HepG2 (cell line): ENCODE measurements at regions not wholly inside any gene's neighbourhood (a gene's known extent, or its start where the extent isn't known, plus 50 kb on each side); places are given as distances from the start of the nearest gene placed in this dataset.

Experiments
- ATAC-seq: fragments of 200-7000 bp; cut with Tn5 transposase; 3 replicates; pipeline ENCODE4 v1.9.1; 2020; ENCODE audit warnings: mild to moderate bottlenecking, moderate library complexity
- BruUV-seq: library from RNA; stranded (reverse); fragments of 400-500 nt; replicated peaks from 2 replicates; lab custom pipeline; 2021; lab: Mats Ljungman, UMichigan
- CTCF ChIA-PET: fragments of 300-600 bp; formaldehyde crosslinking; extraction: SDS; loops from one replicate; lab custom pipeline; 2021; ENCODE audit warnings: low total read pairs, inconsistent platforms, low intra/inter-chr PET ratio; lab: Yijun Ruan, JAX
- POLR2A ChIA-PET: fragments of 350-600 bp; sonication (Branson Sonifier 250); formaldehyde crosslinking; loops from one replicate; lab custom pipeline; 2020; ENCODE audit warnings: antibody characterized with exemption, inconsistent platforms; lab: Yijun Ruan, JAX
- DNase-seq: peaks from one replicate; pipeline ENCODE4 v3.0.0-alpha.2; 2015; ENCODE audit warnings: low spot score
- FAIRE-seq: peaks from 3 replicates; lab custom pipeline; 2011; peaks lifted over from hg19 to GRCh38; lab: Jason Lieb, UNC
- H2AFZ ChIP-seq: one replicate; pipeline ENCODE4 v1.6.1; 2011; ENCODE audit warnings: low read length, inconsistent platforms
- H3K27ac ChIP-seq: fragments of 300-600 bp; 3 replicates; pipeline ENCODE4 v1.8.0; 2011; ENCODE audit warnings: mixed run types, mild to moderate bottlenecking, mixed read lengths, low read length, inconsistent platforms; ENCODE audit not compliant: insufficient read depth; ENCODE audit errors: extremely low read length
- H3K27me3 ChIP-seq, 2 experiments: fragments of 200-600 bp in 1 of 2; 2 replicates in 1 of 2; 3 replicates in 1 of 2; pipeline versions ENCODE4 v1.6.0 to v1.8.0; 2011; ENCODE audit warnings: low read length in 2 of 2, mild to moderate bottlenecking in 2 of 2, moderate library complexity in 2 of 2, inconsistent platforms in 1 of 2; ENCODE audit not compliant: insufficient read depth in 2 of 2, control insufficient read depth in 1 of 2
- H3K36me3 ChIP-seq, 2 experiments: fragments of 200-600 bp in 1 of 2; replicated peaks in 1 of 2; 2 replicates in 1 of 2; 3 replicates in 1 of 2; pipeline versions ENCODE4 v1.5.1 to v1.8.0; 2011; ENCODE audit warnings: low read length in 2 of 2, inconsistent platforms in 1 of 2; ENCODE audit not compliant: insufficient read depth in 2 of 2, control insufficient read depth in 1 of 2
- H3K4me1 ChIP-seq: 2 replicates; pipeline ENCODE4 v1.5.1; 2012; ENCODE audit warnings: low read length, inconsistent platforms; ENCODE audit not compliant: insufficient read depth
- H3K4me2 ChIP-seq: 2 replicates; pipeline ENCODE4 v1.6.0; 2011; ENCODE audit warnings: low read depth, low read length, inconsistent platforms
- H3K4me3 ChIP-seq, 3 experiments: fragments of 200-600 bp in 1 of 3; sonication (generic), shearing (Covaris generic) in 1 of 3; replicated peaks in 1 of 3; 2 replicates each; pipeline ENCODE4 v1.5.1; 2011 to 2016; ENCODE audit warnings: low read length in 3 of 3, inconsistent platforms in 2 of 3, low read depth in 2 of 3, mild to moderate bottlenecking in 2 of 3, control low read depth in 1 of 3, mixed read lengths in 1 of 3; ENCODE audit not compliant: insufficient read depth in 1 of 3
- H3K79me2 ChIP-seq: one replicate; pipeline ENCODE4 v1.6.1; 2011; ENCODE audit warnings: low read length, inconsistent platforms; ENCODE audit not compliant: insufficient read depth
- H3K9ac ChIP-seq: 2 replicates; pipeline ENCODE4 v1.6.0; 2011; ENCODE audit warnings: mild to moderate bottlenecking, low read depth, low read length, inconsistent platforms; ENCODE audit not compliant: insufficient read depth
- H3K9me3 ChIP-seq: 2 replicates; pipeline ENCODE4 v1.5.1; 2012; ENCODE audit warnings: mild to moderate bottlenecking, low read length
- H4K20me1 ChIP-seq: 2 replicates; pipeline ENCODE4 v1.6.0; 2011; ENCODE audit warnings: inconsistent platforms, mild to moderate bottlenecking, low read length, moderate library complexity; ENCODE audit not compliant: insufficient read depth
- AKAP8 ChIP-seq: sonication (generic); formaldehyde crosslinking; IDR thresholded peaks from 2 replicates; pipeline ENCODE4 v1.5.1; 2020; ENCODE audit warnings: mild to moderate bottlenecking, missing genetic modification reagents
- GTF2F1 ChIP-seq: fragments of 150-350 bp; IDR thresholded peaks from 2 replicates; pipeline ENCODE4 v1.6.1; 2014; ENCODE audit warnings: low read length
- HOMEZ ChIP-seq: IDR thresholded peaks from 2 replicates; pipeline ENCODE4 v1.6.1; 2016; ENCODE audit warnings: low read depth
- KDM2A ChIP-seq: sonication (generic); formaldehyde crosslinking; IDR thresholded peaks from 2 replicates; pipeline ENCODE4 v1.4.0; 2020; ENCODE audit warnings: low read depth, missing genetic modification reagents, borderline replicate concordance
- KDM6A ChIP-seq: IDR thresholded peaks from 2 replicates; pipeline ENCODE4 v1.6.1; 2016; ENCODE audit warnings: low read depth
- KMT2B ChIP-seq: IDR thresholded peaks from 2 replicates; pipeline ENCODE4 v1.6.1; 2016; ENCODE audit warnings: missing genetic modification reagents, missing compliant biosample characterization
- MED13 ChIP-seq: sonication (generic); formaldehyde crosslinking; IDR thresholded peaks from 2 replicates; pipeline ENCODE4 v1.5.0; 2020; ENCODE audit warnings: missing genetic modification reagents
- MEF2D ChIP-seq: sonication (generic); formaldehyde crosslinking; IDR thresholded peaks from 2 replicates; pipeline ENCODE4 v1.5.1; 2020; ENCODE audit warnings: mild to moderate bottlenecking, missing genetic modification reagents
- MXD3 ChIP-seq: IDR thresholded peaks from 2 replicates; pipeline ENCODE4 v1.6.1; 2016; ENCODE audit warnings: mild to moderate bottlenecking, missing biosample characterization, missing genetic modification reagents
- NCOA1 ChIP-seq: sonication (generic); formaldehyde crosslinking; IDR thresholded peaks from 2 replicates; pipeline ENCODE4 v1.9.0; 2021; ENCODE audit warnings: missing genetic modification reagents
- PAXIP1 ChIP-seq: sonication (generic); formaldehyde crosslinking; conservative IDR thresholded peaks from 2 replicates; pipeline ENCODE4 v1.4.0; 2020; ENCODE audit warnings: mild to moderate bottlenecking, missing genetic modification reagents, moderate library complexity
- PTBP1 ChIP-seq: fragments of 200-400 bp; formaldehyde crosslinking; IDR thresholded peaks from 2 replicates; pipeline ENCODE4 v1.6.1; 2018; ENCODE audit warnings: low read length, low read depth; ENCODE audit not compliant: poor library complexity, severe bottlenecking
- RORA ChIP-seq: sonication (generic); formaldehyde crosslinking; IDR thresholded peaks from 2 replicates; pipeline ENCODE4 v1.5.0; 2020; ENCODE audit warnings: mild to moderate bottlenecking, missing genetic modification reagents, moderate library complexity
- TMF1 ChIP-seq: sonication (generic); formaldehyde crosslinking; IDR thresholded peaks from 2 replicates; pipeline ENCODE4 v1.8.1; 2022; ENCODE audit warnings: low read depth, missing genetic modification reagents
- ZFP91 ChIP-seq: sonication (generic); formaldehyde crosslinking; IDR thresholded peaks from 2 replicates; pipeline ENCODE4 v1.9.0; 2022; ENCODE audit warnings: missing genetic modification reagents, mild to moderate bottlenecking, borderline replicate concordance
- ZNF207 ChIP-seq: fragments of 450-650 bp; IDR thresholded peaks from 2 replicates; pipeline ENCODE4 v1.6.1; 2016; ENCODE audit warnings: antibody characterized with exemption, borderline replicate concordance
- ZNF329 ChIP-seq: sonication (generic); formaldehyde crosslinking; IDR thresholded peaks from 2 replicates; pipeline ENCODE4 v1.9.0; 2021; ENCODE audit warnings: low read depth, mild to moderate bottlenecking, missing genetic modification reagents
- ZNF382 ChIP-seq: sonication (generic); formaldehyde crosslinking; IDR thresholded peaks from 2 replicates; pipeline ENCODE4 v1.5.0; 2020; ENCODE audit warnings: missing genetic modification reagents, mild to moderate bottlenecking, borderline replicate concordance
- WGBS: methylation state at CpG from one replicate; pipeline ENCODE4 v1.1.6; 2017; ENCODE audit warnings: low lambda C conversion rate; 5-methylcytosine and 5-hydroxymethylcytosine counted together
- in situ Hi-C: cut with HindIII; loops from 2 replicates; pipeline ENCODE4 v1.10.0; 2017; ENCODE audit warnings: low pct_unique_long_range_greater_than_20kb; ENCODE audit not compliant: extremely low pct_ligation_motif_present
- intact Hi-C: fragments of 100-400 bp; cut with micrococcal nuclease; formaldehyde crosslinking; loops from one replicate; pipeline ENCODE4 v1.10.0; 2022; ENCODE audit not compliant: unreplicated experiment

- no peaks in the 10 kb centered on the region for H3K36me3 ChIP-seq
- no peak overlapping the region for H2AFZ ChIP-seq
- no peaks in the 10 kb centered on the region for H4K20me1 ChIP-seq
- no peaks in the 10 kb centered on the region for H3K79me2 ChIP-seq
- peak overlapping the region in 2 of 3 experiments; percentile 10 to 45; a peak in 2 of 6 replicates for H3K4me3 ChIP-seq
- no TSS peak for BruUV-seq
- H3K4me2 ChIP-seq, result peak overlapping the region; percentile 64
- 12% methylated on average over 10 of the region's 14 CpGs for WGBS
- peak overlapping the region; percentile 19 for H3K9ac ChIP-seq
- H3K27me3 ChIP-seq, result no peaks in the 10 kb centered on the region
- intact Hi-C loops (loop anchor here (10.0 kb wide), 1 partner anchor 308 kb away; the partner anchor contains the start of gene DNAJC18), in situ Hi-C loops (no loop called here)
- CTCF ChIA-PET, result no interaction called here
- no peaks in the 10 kb centered on the region for H3K9me3 ChIP-seq
- ATAC-seq, result peak; percentile 57
- peaks cover 94% of the 10 kb centered on the region for H3K4me1 ChIP-seq
- peak overlapping the region; percentile 56 for H3K27ac ChIP-seq
- FAIRE-seq, result peak; percentile 76
- POLR2A ChIA-PET, result interaction anchor here (0.7 to 9.5 kb wide), 5 partner anchors 8 to 107 kb away, joined by 3 to 132 read pairs (median 3); no protein-coding TSS in a partner anchor
- peak; percentile 69 for DNase-seq
- TF ChIP-seq ZFP91 (CRISPR knock-in tag) (peak; percentile 84), ZNF382 (CRISPR knock-in tag) (no peak), MED13 (CRISPR knock-in tag) (no peak), NCOA1 (no peak; the same call in 1 of the 2 replicates), ZNF329 (CRISPR knock-in tag) (peak; percentile 58; the same call in 1 of the 2 replicates), MEF2D (CRISPR knock-in tag) (no peak; the same call in 1 of the 2 replicates), ZNF207 (no peak), KDM2A (peak; percentile 38; the same call in 1 of the 2 replicates), PTBP1 (no peak), TMF1 (no peak), AKAP8 (CRISPR knock-in tag) (no peak), KMT2B (CRISPR knock-in tag) (no peak), KDM6A (CRISPR knock-in tag) (peak; percentile 76; the same call in 1 of the 2 replicates), PAXIP1 (CRISPR knock-in tag) (peak; percentile 89), HOMEZ (no peak), MXD3 (CRISPR knock-in tag) (no peak), GTF2F1 (no peak), RORA (CRISPR knock-in tag) (no peak)
Observed at GRCh38 chr5:139742173-139742903, 53.3 kb upstream of the PSD2 start.
